ENCODE measurements at regions not wholly inside any gene's neighbourhood (a gene's known extent, or its start where the extent isn't known, plus 50 kb on each side); places are given as distances from the start of the nearest gene placed in this dataset.

DNA sequence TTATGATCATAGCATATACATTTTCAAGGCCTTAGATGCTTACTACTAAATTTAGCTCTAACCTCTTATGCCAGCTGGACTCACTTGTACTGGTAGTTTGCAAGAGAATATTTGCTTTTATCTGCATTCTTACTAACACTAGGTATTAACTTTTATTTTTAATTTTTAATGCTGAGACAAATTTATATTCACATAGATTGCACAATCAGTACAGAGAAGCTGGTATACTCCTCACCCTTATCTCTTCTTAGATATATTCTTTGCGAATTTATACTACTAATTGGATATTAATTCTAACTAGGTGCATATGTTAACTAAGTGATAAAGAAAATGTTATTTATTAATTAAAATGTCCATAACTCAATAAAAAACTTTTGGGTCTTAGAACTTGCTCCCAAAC is 561.8 kb upstream of the PRMT6 start:
- DNase-seq = no peak

DNA sequence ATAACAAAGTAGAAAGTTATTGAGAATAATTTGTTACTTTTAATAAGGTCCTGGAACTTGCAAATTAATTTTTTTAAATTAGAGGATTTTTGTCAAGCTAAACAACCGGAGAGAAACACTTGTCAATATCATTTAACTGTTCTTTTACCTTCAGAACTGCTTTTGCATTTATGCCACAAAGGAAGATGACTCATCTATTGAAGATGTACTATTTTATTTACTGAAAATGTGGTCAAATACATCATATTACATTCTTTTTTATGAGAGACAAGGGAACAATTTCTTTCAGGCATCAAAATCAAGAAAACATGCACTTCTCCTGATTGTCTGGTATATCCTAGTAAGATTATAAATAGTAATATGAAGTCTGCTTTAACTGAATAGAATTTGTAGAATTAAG is 558.2 kb upstream of the PRMT6 start:
- no peak for DNase-seq

DNA sequence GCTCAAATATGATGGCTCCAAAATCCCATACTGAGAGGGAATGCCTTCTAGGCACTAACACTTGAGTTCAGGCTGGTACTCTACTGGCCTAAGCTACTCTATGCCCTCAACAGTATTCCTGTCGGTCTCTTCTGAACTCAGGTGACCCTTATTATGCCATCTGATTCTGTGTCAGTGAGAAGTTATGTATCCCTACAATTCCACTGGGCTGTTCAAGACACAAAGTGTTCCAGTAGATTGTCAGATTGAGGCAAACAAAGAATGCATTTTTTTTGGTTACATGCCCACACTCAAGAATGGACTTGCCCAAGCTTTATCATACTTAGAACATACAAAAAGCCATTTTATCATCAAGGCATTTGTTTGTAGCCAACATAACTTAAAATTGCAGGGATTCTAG is 553.8 kb upstream of the PRMT6 start:
- DNase-seq = no peak

DNA sequence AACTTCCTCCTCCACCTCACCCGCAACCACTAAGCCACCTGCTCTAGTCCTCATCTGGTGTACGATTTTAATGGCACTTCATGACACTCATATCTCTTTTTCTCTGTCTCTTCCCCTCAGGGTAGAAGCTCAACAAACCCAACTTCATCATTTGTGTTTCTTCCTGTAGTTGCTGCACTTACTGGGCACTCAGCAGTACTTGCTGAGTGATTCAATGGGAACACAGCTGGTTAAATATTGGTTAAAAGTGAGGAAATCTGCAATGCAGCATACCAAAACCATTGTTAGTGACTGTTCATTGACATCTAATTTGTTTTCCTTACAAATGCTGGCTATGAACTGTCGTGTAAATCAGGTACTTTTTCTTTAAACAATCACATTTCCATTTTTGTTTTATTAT is 541.1 kb upstream of the PRMT6 start:
- DNase-seq = no peak

DNA sequence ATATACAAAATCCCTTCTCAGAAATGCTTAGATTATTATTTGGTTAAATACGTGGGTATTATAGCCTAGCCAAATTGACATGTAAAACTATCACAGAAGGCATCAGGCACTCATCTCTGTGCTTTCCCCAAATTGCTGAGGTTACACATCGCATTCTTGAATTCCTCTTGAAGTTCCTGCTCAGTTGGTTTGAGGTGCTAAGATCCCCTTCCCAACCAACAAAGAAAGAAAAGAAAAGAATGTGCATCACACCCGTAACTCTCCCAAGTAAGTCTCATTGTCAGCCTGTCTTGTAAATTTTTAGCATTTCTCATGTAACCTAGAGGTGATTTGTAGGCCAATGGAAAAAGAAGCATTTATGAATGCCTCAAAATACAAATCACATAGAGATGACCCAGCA is 539.2 kb upstream of the PRMT6 start:
- no peak for DNase-seq

DNA sequence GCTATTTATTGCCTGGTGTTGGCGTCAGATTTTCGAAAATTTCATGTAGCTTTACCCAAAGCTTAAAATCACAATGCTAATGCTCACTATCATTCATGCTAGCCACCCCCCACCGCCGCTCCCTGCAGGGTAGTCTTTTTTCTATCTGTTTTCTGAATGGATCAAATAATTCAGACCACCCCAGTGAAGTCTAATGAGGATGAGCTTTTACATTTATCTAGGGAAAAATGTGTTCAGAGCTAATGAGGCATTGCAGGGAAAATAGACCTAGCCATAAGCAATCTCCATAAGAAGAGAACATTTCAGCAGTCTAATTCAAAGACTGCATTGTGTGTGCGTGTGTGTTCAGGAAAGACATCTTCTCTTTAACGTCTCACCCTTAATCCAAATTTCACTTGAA is 533.0 kb upstream of the PRMT6 start:
- DNase-seq = no peak

DNA sequence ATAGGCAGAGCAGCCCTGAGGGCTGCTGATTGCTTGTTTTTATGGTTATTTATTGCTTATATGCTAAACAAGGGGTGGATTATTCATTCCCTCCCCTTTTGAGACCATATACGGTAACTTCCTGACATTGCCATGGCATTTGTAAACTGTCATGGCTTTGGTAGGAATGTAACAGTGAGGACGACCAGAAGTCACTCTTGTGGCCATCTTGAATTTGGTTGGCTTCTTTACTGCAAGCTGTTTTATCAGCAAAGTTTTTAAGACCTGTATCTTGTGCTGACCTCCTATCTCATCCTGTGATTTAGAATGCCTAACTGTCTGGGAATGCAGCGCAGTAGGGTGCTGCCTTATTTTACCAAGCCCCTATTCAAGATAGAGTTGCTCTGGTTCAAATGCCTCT is 531.8 kb upstream of the PRMT6 start:
- DNase-seq = no peak

DNA sequence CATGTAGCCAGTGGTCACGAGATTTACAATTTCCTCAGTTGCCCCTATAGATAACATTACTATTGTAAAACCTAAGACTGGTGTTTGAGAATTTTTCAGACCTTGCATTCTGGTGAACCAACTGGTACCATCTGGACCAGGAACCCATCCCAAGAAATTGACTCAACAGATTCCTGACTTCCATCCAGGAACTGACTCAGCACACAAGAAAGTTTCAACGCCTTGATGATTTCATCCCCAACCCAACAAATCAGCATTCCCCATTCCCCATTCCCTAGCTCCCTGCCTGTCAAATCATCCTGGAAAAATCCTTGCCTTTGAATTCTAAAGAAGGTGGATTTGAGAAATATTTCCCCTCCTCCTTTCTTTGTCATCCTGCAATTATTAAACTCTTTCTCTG is 529.8 kb upstream of the PRMT6 start:
- DNase-seq = no peak

DNA sequence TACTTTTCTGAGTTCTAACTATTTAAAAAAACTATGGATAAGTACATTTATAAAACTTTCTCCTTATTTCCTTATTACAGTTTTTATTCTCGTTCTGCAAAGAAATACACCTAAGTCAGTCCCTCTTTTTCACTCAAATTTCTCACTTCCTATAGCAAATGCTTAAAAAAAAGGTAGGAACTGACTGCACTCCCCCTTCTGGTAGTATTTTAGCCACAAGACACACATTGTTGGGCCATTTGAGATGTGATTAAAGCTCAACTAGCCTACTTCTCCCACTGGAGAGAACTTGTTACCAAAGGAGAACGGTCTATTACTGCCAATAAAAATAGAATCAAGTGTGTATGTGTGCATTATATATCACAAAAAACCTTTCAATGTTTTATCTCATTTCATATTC is 521.9 kb upstream of the PRMT6 start:
- DNase-seq = no peak

DNA sequence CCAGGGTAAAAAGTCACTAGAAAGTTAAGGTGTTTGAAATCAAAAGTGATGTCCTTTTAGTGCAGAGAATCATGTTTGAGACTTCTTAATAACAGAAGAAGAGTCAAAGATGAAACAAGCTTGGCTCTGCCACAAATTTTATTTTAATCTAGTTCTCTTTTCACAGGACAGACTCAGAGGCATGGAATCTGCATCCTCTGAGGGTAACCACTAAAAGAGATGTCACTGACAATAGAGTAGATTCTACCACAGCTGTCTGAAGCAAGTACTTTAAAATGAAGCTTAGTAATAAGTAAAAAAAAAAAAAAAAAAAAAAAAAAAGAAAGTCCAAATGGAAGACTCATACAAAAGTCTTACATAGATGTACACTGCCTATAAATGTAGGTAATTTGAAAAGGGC is 519.7 kb upstream of the PRMT6 start:
- no peak for DNase-seq

DNA sequence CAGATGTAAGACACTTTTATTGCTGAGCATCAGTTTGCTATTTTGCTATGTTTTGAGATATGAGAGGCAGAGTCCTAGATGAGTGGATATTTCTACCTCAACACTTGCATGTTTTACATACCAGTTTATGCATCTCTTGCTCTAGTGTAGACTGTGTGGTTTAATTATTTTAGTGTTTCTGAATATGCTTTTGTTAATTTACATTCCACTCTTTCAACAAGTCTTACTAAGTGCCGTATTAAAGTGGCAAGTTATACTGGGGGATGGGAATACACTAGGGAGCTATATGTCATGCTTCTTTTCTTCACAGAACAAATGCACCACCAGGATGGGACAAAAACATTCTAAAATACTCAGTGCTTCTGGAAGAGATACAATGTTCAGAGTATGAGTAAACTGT is 507.7 kb upstream of the PRMT6 start:
- no peak for DNase-seq

DNA sequence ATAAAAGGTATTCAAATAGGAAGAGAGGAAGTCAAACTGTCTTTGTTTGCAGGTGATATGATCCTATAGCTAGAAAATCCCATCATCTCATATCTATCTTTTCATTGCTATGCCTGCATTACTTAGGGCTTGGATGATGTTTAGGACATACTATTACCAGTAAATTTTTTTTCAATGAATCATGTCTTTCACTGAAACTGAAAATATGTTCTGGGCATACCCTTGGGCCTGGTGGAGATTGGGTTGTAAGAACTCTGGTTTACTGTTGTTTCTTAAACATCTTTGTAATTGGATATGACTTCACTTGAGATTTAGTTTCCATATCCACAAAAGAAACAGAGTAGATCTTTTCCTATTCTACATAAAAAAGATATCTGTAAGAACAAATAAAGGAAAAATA is 502.2 kb upstream of the PRMT6 start:
- no peak for DNase-seq

DNA sequence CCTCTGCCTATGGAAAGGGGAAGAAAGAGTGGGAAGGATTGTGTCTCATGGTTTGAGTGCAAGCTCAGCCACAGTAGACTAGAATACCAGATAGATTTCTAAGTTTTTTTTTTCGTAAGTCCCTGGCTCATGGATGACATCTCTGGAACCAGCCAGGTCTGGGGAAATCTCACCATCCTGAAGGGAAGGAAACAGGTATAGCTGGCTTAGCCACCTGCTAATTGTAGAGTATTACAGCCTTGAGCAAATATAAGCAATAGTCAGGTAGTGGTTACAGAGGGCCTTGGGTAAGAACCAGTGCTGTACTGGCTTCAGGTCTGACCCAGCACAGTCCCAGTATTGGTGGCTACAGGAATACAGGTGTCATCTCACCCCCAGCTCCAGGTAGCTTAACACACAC is 500.9 kb upstream of the PRMT6 start:
- DNase-seq = no peak

DNA sequence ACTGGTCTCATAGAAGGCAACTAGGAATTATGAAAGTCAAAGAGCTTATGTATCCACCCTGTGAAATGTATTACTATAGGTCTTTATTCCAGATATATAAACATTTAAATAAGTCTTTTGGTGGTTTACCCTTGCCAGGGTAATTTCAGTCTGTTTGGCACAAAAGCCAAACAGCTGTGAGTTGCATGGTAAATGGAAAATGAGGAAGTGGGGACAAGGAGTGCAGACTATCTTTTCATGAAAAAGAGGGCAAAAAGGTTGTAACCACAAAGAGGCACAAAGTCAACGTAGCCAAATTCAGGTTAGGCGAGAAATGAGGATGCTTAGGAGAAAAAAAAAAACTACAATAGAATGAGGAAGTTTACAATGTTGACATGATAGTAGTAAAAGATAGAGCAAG is 492.3 kb upstream of the PRMT6 start:
- no peak for DNase-seq

DNA sequence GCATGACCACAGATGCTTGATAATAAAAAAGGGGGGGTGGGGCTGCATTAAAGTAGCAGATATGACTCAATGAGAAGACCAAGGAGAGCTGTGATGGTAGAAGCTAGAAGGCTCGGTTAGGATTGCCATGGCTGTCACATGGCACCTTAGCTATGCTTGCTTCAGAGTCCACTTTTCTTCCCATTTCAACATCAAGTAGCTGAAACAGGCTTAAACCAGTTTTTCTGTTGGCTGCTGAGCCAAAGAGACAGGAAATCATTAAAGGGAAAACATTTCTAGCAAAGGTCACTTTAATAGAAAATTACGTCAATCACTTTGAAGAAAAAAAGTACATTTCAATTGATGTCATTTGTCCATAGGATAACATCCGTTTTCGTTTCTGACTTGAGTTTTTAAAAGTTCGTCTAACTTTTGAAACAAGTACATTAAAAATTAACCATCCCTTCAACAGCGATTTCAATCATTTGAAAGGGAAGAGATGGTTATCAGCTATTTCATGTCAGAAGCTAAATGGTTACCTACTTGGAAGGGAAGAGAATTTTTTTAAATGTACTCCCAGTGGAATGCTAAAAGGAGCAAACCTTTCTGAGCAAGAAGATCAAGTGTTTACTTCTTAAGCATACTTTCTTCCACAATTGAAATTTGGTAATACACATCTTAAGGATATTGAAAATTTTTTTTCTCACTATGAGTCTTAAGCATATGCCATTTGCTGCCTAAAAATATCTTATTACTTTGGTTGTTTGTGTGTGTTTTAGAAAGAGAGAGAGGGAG is 488.1 kb upstream of the PRMT6 start:
- no peak for DNase-seq

DNA sequence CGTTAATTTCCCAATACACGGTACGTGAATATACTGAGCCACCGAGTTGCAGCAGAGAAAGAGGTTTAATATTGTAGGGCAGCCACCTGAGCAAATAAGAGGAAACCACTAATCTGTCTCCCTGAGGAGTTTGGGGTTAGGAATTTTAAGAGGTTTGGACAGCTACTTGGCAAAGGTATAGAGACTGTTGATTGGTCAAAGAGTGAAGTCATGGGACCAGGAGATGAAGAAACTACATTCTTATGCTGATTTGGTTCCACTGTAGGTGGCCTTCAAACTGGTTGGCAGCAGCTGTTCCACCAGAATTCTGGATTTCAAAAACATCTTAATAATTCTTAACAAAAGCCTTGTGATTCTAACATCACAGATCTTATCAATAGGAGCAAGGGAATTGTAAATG is 485.4 kb upstream of the PRMT6 start:
- no peak for DNase-seq

DNA sequence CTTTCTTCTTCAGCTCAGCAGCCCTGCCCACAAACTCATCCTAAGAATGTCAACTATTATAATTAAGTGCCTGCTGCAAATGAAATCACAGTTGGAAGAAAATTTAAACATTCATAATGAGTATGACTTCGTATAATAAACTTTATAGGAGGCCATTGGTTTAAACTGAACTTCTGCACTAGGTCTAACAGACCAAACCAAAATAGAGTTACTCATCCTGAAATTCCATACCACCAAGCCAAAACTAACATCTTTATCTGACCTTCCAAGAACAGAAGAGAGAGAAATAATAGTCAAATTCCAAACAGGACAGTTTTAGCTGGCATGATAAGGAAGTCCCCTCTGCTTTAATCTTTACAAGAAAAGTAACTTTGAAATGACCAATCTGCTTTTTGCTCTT is 472.4 kb upstream of the PRMT6 start:
- DNase-seq = no peak

DNA sequence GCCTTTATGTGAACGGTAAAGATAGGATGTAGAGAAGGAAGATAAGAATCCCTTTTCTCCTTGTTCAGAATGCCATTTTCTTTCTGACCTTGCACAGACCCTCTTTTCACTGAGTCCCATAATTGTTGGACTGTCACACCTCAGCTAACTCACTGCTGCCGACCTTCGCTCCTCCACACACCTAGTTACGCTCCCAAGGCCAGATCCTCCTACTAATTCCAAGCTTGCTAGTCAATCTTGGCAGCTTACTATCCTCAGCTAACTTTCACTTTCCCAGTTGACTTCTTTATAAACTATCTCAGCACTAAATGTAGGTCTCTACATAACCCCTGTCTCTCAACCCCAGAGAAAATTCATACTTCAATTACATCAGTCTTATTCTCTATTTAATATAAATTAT is 471.8 kb upstream of the PRMT6 start:
- no peak for DNase-seq

DNA sequence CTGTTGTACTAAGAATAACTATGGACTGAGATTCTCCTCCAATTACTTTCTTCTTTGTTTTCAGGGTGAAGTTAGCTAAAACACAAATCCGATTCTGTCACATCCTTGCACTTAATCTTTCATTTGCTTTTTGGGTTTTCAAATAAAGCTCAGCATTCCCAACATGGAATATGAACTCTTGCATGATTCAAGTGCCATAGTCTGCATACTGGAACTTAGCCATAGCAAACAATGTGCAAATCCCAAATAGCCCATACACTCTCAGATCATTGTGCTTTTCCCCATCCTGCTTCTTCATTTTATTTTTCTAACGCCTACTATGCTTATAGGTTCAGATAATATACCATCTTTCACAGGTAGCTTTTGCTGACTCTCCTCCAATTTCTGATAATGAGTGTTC is 455.8 kb upstream of the PRMT6 start:
- no peak for DNase-seq

DNA sequence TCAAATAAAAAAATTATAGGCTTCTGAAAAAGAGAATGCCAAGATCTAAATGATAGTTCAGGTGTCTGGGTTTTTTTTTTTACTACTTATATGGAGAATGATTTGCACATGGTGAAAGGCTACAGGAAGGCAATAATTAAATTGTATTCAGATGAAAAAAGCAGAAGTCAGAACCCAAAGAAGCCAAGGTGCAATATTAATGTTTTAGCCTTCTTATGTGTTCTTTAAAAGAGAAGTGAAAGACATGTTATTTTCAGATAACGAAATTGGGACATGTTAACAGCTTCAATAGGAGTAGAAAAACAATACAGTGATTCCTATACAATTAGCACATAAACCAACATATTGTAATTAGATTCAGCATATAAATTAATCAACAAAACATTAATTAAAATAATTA is 452.9 kb upstream of the PRMT6 start:
- no peak for DNase-seq

DNA sequence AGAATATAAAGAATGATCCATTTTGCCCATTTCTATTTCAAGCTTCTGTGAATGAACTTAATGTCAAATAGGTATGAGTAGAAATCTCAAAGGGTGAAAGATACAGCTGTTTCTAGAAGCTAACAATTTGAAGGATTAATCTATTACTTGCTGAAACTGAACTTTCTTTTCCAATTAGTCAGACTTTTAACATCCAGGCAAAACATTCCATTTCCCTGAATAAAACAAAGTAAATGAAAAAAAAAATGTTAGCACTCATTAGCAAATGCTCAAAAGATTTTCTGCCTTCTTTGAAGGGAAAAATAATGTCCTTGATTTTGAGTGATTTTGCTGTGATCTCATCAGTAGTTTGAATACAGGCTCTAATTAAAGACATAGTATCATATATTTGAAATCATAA is 447.6 kb upstream of the PRMT6 start:
- no peak for DNase-seq

DNA sequence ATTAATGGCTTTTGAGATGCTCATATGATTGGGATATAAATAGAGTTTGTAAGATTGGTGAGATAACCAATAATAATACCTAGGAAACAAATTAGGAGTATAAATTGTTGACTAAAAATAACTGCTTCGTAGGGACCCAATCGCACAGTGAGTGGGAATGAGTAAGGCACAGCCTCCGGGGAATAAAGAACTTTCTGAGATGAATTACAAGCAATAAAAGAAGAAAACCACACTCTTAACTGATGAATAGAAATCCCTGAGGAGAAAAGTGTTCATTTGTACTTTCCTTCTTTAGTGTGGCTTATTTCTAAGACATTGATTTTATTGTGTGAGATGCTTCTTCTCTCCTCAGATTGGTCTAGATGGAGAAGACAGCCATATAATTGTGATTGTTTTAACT is 443.4 kb upstream of the PRMT6 start:
- no peak for DNase-seq

DNA sequence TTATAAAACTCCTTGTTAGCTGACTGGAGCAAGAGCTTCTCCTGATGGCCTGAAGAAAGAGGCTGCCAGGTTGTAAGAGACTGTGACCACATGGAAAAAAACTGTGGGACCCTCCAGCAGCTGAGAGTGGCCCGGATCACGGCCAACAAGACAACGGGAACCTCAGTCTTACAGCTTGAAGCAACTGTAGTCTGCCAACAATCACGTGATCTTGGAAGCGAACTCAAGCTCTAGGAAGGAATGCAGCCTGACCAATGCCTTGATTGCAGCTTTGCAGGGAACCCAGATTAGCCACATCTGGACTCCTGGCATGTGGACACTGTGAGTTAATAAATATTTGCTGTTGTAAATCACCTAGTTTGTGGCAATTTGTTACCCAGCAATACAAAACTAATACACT is 442.6 kb upstream of the PRMT6 start:
- no peak for DNase-seq

DNA sequence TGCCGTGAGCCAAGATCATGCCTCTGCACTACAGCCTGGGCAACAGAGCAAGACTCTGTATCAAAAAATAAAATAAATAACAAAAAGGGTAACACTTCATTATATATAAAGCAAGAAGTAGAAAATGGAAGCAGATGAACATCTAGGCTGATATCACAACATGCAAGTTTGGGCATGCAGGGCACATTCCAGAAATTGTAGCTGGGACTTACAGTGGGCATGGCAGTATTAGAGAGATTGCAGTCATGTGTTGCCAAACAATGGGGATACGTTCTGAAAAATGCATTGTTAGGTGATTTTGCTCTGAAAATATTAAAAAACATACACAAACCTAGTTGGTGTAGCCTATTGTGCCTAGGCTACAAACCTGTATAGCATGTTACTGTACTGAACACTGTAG is 441.0 kb upstream of the PRMT6 start:
- no peak for DNase-seq

DNA sequence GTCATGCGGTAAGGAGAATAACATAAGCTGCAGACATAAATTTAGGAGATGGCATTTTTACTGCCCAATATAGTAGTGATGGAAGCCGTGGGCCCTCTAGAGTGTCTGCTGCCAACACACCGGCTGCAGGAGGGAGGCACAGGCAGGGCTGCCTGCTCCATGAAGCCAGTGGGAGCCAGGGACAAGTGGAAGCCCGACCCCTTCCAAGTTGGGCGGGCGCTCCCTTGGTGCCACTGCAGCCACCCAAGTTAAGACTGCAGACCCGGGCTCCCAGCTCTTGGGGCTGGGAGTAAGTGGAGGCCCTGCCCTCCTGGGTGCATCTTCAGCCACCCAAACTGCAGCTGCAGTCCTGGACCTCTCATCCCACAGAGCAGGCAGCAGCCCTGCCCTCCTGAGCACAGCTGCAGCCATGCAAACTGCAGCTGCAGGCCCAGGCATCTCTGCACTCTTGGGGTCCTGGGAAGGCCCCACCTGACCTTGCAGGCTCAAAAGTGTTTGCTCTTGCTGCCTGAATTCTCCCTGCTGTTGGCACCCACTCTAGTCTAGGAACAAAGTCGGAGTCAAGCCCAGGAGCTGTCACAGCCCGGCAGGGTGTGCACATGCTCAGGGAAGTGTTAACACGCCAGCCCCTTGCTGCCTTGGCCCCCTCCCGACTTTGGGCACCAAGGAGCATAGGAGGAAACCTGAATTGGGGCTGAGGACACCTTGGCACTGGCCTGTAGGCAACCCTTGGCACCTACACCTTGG is 437.2 kb upstream of the PRMT6 start:
- no peak for DNase-seq

Measured in inflammatory macrophage (primary cell).